ENCODE measurements at regions not wholly inside any gene's neighbourhood (a gene's known extent, or its start where the extent isn't known, plus 50 kb on each side); places are given as distances from the start of the nearest gene placed in this dataset.

DNA sequence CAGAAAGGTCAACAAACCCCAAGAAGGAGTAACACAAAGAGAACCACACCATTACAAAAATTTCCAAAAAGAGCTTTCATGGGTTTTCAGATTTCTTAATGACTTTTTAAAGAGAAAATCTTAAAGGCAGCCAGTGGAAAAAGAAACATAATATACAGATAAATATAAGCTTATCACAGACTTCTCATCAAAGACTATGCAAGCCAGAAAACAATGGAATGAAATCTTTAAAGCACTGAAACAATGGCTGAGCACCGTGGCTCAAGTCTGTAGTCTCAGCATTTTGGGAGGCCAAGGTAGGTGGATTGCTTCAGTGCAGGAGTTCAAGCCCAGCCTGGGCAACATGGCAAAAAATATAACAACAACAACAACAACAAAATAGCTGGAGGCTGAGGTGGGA, 237.4 kb downstream of the CYP26B1 start:
- DNase-seq, result no peak

DNA sequence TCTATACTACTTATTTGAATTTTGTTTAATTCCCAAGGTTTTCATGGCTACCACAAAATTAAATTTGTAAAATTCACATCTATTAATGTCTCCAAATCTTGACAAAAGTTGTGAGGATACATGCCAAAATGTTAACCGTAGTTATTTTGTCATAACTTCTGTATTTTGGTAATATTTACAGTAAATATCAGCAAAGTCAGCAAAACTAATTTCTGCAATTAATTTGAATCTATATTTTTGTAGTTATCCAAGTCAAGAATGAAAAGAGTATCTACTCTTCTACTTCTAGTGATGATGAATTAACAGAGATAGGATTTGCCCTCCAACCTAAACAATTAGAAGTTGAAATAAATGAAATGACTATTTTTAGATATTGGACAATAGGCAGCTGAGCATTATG, 238.9 kb downstream of the CYP26B1 start:
- DNase-seq, result no peak

DNA sequence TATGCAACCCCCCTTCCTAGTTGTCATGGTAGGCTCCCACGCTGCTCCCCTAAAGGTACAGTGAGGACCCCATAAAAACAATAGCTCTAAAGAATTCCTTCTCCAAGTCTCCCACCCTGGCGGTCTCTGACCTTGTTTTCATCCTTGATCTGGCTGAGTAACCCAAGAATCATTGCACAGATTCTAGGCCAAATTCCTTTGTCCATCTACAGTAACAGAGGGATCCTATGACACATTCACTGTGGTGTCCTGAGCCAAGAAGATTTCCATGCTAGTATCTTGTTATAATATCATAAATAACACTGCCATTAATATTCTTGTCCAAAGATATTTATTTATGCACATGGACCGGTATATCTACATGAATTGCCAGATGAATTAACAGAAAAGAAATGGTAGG, 240.2 kb downstream of the CYP26B1 start:
- DNase-seq, result no peak

- DNase-seq, result no peak
These were observed 241.2 kb downstream of the CYP26B1 start for GRCh38 chr2:71906357-71906973.

- DNase-seq, result no peak
These were observed 242.5 kb downstream of the CYP26B1 start for GRCh38 chr2:71905205-71905604.

- DNase-seq, result no peak
These were observed 243.8 kb downstream of the CYP26B1 start for GRCh38 chr2:71903841-71904240.

GRCh38 chr2:71901466-71901865, 246.2 kb downstream of the CYP26B1 start:
- no peak for DNase-seq

DNA sequence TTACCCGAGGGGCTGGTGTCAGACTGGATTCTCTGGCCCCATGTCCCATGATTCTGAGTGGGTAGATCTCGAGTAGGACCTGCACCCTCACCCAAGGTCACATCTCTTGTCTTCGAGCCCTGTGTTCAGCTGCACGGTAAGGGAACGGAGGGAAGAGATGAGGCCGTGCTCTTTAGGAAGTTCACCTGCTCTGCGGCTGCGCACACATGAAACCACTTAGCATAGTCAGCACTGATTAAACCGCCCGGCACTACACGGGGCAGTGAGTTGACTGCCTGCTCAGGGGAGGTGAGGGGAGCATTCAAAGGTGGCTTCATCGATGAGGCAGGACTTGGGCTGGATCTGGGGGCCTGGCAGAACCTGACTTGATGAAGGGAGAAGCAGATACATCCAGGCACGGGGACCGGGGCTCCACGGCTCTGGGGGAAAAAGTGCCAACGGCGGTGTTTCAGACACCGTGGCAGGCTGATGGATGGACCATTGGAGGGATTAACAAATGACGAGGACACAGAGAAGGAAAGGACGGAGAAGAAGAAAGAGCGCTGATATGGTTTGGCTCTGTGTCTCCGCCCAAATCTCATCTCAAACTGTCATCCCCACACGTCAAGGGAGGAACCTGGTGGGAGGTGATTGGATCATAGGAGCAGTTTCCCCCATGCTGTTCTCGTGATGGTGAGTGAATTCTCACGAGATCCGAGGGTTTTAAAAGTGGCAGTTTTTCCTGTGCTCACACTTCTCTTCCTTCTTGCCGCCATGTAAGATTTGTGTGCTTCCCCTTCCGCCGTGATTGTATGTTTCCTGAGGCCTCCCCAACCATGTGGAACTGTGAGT, 248.6 kb downstream of the CYP26B1 start:
- no peak for DNase-seq

- no peak for DNase-seq
These were observed 249.3 kb downstream of the CYP26B1 start for GRCh38 chr2:71898375-71898774.

GRCh38 chr2:71897836-71898235, 249.8 kb downstream of the CYP26B1 start:
- no peak for DNase-seq

GRCh38 chr2:71897137-71897480, 250.6 kb downstream of the CYP26B1 start:
- DNase-seq, result no peak

DNA sequence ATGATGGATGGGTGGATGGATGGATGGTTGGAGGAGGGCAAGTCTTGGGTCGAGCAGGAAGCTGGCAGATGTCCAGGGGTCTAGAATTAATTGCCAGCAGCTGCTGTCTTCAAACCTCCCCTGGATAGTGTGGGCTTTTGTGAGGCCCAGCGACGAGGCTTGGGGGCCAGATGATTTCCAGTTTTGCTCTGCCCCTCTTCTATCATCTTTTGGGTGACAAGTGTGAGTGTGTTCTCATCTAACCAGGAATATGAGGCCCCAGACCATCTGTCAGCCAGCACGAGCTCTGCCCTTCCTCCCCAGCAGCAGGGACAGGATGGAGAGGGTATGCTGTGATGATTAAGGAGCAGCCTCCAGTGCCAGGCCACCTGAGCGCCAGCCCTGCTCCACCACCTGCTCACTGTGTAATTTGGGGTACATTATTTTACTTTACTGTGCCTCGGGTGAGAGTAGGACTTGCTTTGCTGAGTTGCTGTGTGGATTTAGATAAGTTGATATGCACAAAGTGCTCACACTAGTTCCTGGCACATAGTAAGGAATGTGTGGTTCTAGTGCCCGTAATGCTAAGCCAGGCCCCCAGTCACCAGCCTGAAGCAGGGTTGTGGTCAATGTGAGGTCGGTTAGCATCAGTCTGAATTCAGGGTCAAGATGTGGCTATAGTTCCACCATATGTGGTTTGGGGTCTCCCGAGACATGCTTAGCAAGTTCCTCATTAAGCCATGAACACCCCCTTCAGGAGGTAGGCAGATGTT, 251.1 kb downstream of the CYP26B1 start:
- no peak for DNase-seq

DNA sequence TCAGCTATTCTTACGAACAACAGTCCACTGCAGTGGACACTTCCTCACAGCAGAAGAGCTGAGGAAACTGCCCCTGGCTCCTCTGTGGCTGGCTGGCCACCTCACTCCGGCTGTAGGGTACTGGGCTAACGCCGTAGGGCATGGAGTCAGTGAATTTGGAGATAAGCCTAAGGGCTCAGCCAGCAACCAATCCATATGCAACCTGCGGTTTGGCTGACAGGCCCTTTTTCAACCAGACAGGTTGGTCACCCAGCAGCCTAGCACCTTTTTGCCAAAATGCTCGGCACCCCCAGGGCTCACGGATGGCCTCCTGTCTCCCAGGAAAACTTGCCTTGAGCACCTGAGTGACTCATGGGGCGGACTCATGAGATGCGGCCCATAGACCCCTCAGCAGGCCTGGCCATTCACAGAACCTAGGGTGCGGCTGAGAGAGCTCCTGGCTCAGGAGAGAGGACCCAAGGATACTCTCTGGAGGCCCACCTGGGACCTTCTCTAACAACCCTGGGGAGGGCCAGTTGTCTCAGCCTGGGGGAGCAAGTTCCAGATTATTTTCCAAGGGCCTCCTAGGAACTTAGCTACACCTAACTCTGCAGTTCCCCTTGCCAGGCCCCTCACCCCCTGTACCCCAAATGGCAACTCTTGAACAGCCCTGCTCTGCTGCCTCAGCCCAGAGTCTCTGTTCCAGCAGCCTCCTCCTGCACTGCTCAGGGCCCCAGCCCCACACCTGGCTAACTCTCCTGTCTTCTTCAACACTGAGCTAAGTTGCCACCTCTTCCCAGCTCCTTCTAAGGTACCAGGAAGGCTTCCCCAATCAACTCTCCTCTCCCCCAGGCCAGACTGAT, 252.1 kb downstream of the CYP26B1 start:
- DNase-seq, result no peak

DNA sequence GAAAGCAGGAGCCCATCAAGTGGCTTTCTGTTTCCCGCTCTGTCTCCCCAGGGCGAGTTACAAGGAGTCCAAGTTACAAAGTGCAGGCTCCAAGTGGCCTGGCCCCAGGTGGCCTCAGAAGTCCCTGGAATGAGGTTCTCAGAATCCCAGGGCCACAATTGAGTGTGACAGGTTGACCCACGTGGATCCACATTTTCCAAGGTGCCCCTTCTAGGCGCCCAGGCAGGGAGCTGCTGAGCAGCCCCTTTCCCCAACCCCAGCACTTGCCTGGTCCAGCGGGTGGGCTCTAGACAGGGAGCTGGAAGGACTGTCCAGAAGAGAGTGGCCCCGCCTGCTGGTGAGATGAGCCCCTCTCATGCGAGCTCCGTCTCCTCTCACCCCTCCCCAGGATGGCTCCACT, 253.4 kb downstream of the CYP26B1 start:
- DNase-seq, result no peak

- no peak for DNase-seq
These were observed 254.0 kb downstream of the CYP26B1 start for GRCh38 chr2:71893646-71894045.

DNA sequence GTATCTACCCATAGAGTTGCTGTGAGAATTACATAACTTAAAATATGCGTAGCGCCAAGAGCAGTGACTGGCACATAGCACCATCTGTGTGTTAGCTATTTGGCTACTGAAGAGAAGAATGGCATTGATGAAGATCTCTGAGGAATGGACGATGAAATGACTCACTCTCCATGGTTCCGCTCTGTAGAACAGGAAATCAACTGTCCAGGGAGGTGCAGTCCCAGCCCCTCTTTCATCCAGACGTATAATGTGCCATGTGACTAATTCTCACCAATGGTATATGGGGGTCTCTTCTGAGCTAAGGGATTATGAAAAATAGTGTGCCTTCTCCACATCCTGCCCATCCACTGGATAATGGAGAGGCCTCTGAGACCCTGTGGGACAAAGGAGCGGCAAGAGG, 254.8 kb downstream of the CYP26B1 start:
- no peak for DNase-seq

DNA sequence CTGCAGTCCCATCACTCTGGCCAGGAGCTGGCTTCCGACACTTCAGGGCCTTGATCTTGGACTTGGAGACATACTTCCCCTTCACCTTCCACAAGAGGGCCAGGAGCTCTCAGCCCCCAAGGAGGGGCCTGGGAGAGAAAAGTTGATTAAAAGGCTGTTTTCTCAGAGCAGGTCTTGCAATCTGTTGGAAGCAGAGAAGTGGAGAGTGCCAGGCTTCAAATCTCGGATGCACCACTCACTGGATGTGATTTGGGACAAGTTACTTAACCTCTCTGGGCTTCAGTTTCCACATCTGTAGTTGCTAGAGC, 255.3 kb downstream of the CYP26B1 start:
- DNase-seq, result no peak

DNA sequence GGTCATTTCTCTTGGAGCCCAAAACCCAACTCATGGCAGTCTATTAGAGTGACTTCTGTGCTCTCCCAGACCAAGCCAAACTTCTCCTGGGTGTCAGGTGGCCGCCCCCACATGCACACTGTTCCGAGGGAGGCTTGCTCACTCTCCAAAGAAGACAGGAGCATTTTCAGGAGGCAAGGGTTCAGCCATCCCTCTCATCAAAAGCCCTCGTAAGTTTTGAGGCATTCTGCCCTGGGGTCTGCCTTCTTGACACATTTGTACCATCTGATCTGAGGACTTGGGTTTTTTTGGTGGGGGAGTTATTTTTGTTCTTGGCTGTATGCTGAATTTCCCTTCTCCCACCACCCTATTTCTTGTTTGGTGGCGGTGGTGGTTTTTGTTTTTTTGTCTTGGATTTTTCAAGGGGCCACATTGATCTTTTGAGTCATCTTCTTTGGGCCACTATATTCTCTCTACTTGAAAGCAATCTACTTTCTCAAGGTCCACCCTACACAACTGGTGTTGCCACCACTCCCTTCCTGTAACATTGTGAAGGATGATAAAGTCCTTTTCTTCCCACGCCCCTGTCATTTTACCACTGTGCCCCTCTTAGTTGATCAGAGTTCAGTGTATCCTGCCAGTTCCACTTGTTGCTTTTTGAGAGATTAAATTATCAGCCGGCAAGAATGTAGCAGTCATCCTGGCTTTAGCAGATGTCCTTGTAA, 255.8 kb downstream of the CYP26B1 start:
- no peak for DNase-seq

GRCh38 chr2:71891155-71891554, 256.5 kb downstream of the CYP26B1 start:
- no peak for DNase-seq

- DNase-seq, result no peak
These were observed 257.6 kb downstream of the CYP26B1 start for GRCh38 chr2:71889759-71890684.

GRCh38 chr2:71888751-71889445, 258.8 kb downstream of the CYP26B1 start:
- DNase-seq, result no peak
